A549 (cell line): ENCODE measurements at regions not wholly inside any gene's neighbourhood (a gene's known extent, or its start where the extent isn't known, plus 50 kb on each side); places are given as distances from the start of the nearest gene placed in this dataset.

ENCODE experiments used
- ATAC-seq, 2 experiments: fragments of 200-7000 bp in 1 of 2; fragments of >200 bp in 1 of 2; cut with Nextera tagmentation in 1 of 2; cut with Tn5 transposase in 1 of 2; 3 replicates each; pipeline versions ENCODE4 v1.8.0 to v1.9.1; 2018 to 2020; ENCODE audit warnings: mild to moderate bottlenecking in 1 of 2, moderate library complexity in 1 of 2
- CTCF ChIA-PET: fragments of 300-600 bp; sonication (Branson Sonifier 250); formaldehyde crosslinking; extraction: SDS; loops from one replicate; lab custom pipeline; 2021; ENCODE audit warnings: antibody characterized with exemption, inconsistent platforms; lab: Yijun Ruan, JAX
- POLR2A ChIA-PET: fragments of 350-600 bp; formaldehyde crosslinking; extraction: SDS; loops from one replicate; lab custom pipeline; 2021; ENCODE audit warnings: antibody characterized with exemption, inconsistent platforms; lab: Yijun Ruan, JAX
- DNase-seq, 2 experiments: peaks; one replicate each; pipeline versions ENCODE4 v3.0.0 to v3.0.0-alpha.2; 2011 to 2016; ENCODE audit warnings: low read depth in 1 of 2, low spot score in 1 of 2
- FAIRE-seq: peaks from 2 replicates; lab custom pipeline; 2011; peaks lifted over from hg19 to GRCh38; lab: Jason Lieb, UNC
- H3K27ac ChIP-seq, 2 experiments: fragments of >200 bp; sonication (Bioruptor Twin); formaldehyde crosslinking; 3 replicates each; pipeline ENCODE4 v1.5.1; 2016 to 2017
- H3K4me1 ChIP-seq: fragments of >200 bp; sonication (Bioruptor Twin); formaldehyde crosslinking; 3 replicates; pipeline ENCODE4 v1.6.1; 2016
- H3K4me2 ChIP-seq: fragments of >200 bp; sonication (Bioruptor Twin); formaldehyde crosslinking; 3 replicates; pipeline ENCODE4 v1.6.1; 2016
- H3K4me3 ChIP-seq: fragments of >200 bp; sonication (Bioruptor Twin); formaldehyde crosslinking; 3 replicates; pipeline ENCODE4 v1.5.1; 2016
- H3K9me3 ChIP-seq: fragments of >200 bp; sonication (Bioruptor Twin); formaldehyde crosslinking; 3 replicates; pipeline ENCODE4 v1.6.1; 2016
- BHLHE40 ChIP-seq: IDR thresholded peaks from 2 replicates; pipeline ENCODE4 v1.6.1; 2012; ENCODE audit warnings: low read depth, low read length, inconsistent platforms
- CBX8 ChIP-seq: fragments of 200-600 bp; sonication (generic); IDR thresholded peaks from 2 replicates; pipeline ENCODE4 v1.6.1; 2016
- EHF ChIP-seq: fragments of 250-450 bp; sonication (Bioruptor Pico); IDR thresholded peaks from 2 replicates; pipeline ENCODE4 v1.5.0; 2020; ENCODE audit warnings: mild to moderate bottlenecking
- ESRRA ChIP-seq: fragments of 150-350 bp; IDR thresholded peaks from 2 replicates; pipeline ENCODE4 v1.6.1; 2014; ENCODE audit warnings: mild to moderate bottlenecking, low read length, borderline replicate concordance
- FOSB ChIP-seq: fragments of 250-450 bp; sonication (Bioruptor Pico); IDR thresholded peaks from 2 replicates; pipeline ENCODE4 v1.5.0; 2020; ENCODE audit warnings: mild to moderate bottlenecking, moderate library complexity
- FOXS1 ChIP-seq: fragments of 250-450 bp; sonication (Bioruptor Pico); IDR thresholded peaks from 2 replicates; pipeline ENCODE4 v1.5.0; 2020; ENCODE audit warnings: mild to moderate bottlenecking, moderate library complexity
- HDAC2 ChIP-seq: fragments of 200-600 bp; sonication (generic); IDR thresholded peaks from 2 replicates; pipeline ENCODE4 v1.6.1; 2016
- HEYL ChIP-seq: fragments of 250-450 bp; sonication (Bioruptor Pico); IDR thresholded peaks from 2 replicates; pipeline ENCODE4 v1.8.0; 2021; ENCODE audit warnings: mild to moderate bottlenecking, moderate library complexity
- HOXA7 ChIP-seq: fragments of 250-450 bp; sonication (Bioruptor Pico); IDR thresholded peaks from 2 replicates; pipeline ENCODE4 v1.5.0; 2020; ENCODE audit warnings: mild to moderate bottlenecking, moderate library complexity
- HOXB13 ChIP-seq: fragments of 250-450 bp; sonication (Bioruptor Pico); IDR thresholded peaks from 2 replicates; pipeline ENCODE4 v1.5.0; 2020; ENCODE audit warnings: low read depth, mild to moderate bottlenecking, moderate library complexity
- JUNB ChIP-seq: fragments of >200 bp; sonication (Bioruptor Twin); formaldehyde crosslinking; IDR thresholded peaks from 2 replicates; pipeline ENCODE4 v1.6.1; 2016
- MYC ChIP-seq: IDR thresholded peaks from 2 replicates; pipeline ENCODE4 v1.6.1; 2012; ENCODE audit warnings: mild to moderate bottlenecking, inconsistent platforms, low read length, improper control_type of control experiment, borderline replicate concordance
- NPAS2 ChIP-seq: fragments of 250-450 bp; sonication (Bioruptor Pico); IDR thresholded peaks from 2 replicates; pipeline ENCODE4 v1.8.0; 2022; ENCODE audit warnings: mild to moderate bottlenecking, moderate library complexity, borderline replicate concordance
- PHF8 ChIP-seq: fragments of 200-600 bp; sonication (generic); IDR thresholded peaks from 2 replicates; pipeline ENCODE4 v1.6.1; 2016; ENCODE audit warnings: low read depth, mild to moderate bottlenecking, antibody characterized with exemption, moderate library complexity, borderline replicate concordance
- POLR2A ChIP-seq: IDR thresholded peaks from 2 replicates; pipeline ENCODE4 v1.6.1; 2012; ENCODE audit warnings: mild to moderate bottlenecking, low read length
- RAD21 ChIP-seq, 2 experiments: fragments of >200 bp in 1 of 2; sonication (Bioruptor Twin) in 1 of 2; formaldehyde crosslinking in 1 of 2; IDR thresholded peaks in 1 of 2; conservative IDR thresholded peaks in 1 of 2; 2 replicates in 1 of 2; 3 replicates in 1 of 2; pipeline ENCODE4 v1.6.1; 2012 to 2018; ENCODE audit warnings: inconsistent platforms in 1 of 2
- SMC3 ChIP-seq: fragments of >200 bp; sonication (Bioruptor Twin); formaldehyde crosslinking; IDR thresholded peaks from 3 replicates; pipeline ENCODE4 v1.6.1; 2018; ENCODE audit warnings: inconsistent platforms
- ZC3H11A ChIP-seq: fragments of 450-650 bp; IDR thresholded peaks from 2 replicates; pipeline ENCODE4 v1.6.1; 2014; ENCODE audit warnings: antibody characterized with exemption, mild to moderate bottlenecking
- ZFP36 ChIP-seq: fragments of 450-650 bp; IDR thresholded peaks from 2 replicates; pipeline ENCODE4 v1.6.1; 2014; ENCODE audit warnings: borderline replicate concordance; ENCODE audit not compliant: partially characterized antibody
- WGBS: methylation state at CpG from one replicate; pipeline ENCODE4 v1.1.6; 2017; ENCODE audit errors: missing lambda C conversion rate; 5-methylcytosine and 5-hydroxymethylcytosine counted together
- TF ChIP-seq, protein P1 (sequence below): IDR thresholded peaks from 2 replicates; pipeline ENCODE4 v1.6.1; 2012
- TF ChIP-seq, protein P2 (sequence below): IDR thresholded peaks from 2 replicates; pipeline ENCODE4 v1.6.1; 2012
- TF ChIP-seq, protein P3 (sequence below): fragments of 150-350 bp; IDR thresholded peaks from 2 replicates; pipeline ENCODE4 v1.6.1; 2014; ENCODE audit warnings: low read depth, mild to moderate bottlenecking, low read length
- TF ChIP-seq, protein P4 (sequence below): fragments of 200-600 bp; sonication (generic); IDR thresholded peaks from 2 replicates; pipeline ENCODE4 v1.6.1; 2016; ENCODE audit warnings: antibody characterized with exemption, mild to moderate bottlenecking, moderate library complexity
- TF ChIP-seq, protein P5 (sequence below): fragments of 450-650 bp; IDR thresholded peaks from 2 replicates; pipeline ENCODE4 v1.6.1; 2014; ENCODE audit warnings: antibody characterized with exemption
- TF ChIP-seq, protein P6 (sequence below): fragments of >200 bp; sonication (Bioruptor Twin); formaldehyde crosslinking; IDR thresholded peaks from 3 replicates; pipeline ENCODE4 v1.6.1; 2016
- TF ChIP-seq, protein P7 (sequence below): fragments of 250-450 bp; sonication (Bioruptor Pico); IDR thresholded peaks from 2 replicates; pipeline ENCODE4 v1.5.0; 2021; ENCODE audit warnings: mild to moderate bottlenecking, moderate library complexity, borderline replicate concordance

DNA sequence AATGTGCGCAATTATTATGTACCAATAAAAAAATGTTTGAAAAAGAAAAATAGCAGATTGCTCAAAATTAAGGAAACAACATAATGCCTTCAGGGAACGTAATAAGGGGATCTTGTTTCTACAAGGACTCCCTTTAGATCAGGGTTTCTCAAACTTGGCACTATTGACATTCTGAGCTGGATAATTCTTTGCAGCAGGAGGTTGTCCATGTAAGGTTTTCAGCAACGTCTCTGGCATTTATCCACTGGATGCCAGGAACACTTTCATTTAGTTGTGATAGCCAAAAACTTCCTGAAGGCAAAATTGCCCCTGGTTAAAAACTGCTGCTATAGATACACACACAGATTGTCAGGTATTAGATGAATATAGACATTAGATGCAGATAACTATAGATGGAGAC is 666.7 kb upstream of the ADAMTS5 start:
- no peak for DNase-seq
- FAIRE-seq = no peak
- Histone ChIP-seq H3K4me1 (no peaks in the 10 kb centered on the region), H3K27ac (no peak overlapping the region), H3K9me3 (no peaks in the 10 kb centered on the region), H3K4me3 (no peak overlapping the region), H3K4me2 (no peak overlapping the region)
- ATAC-seq = no peak
- POLR2A ChIA-PET = no interaction called here
- TF ChIP-seq HDAC2 = no peak
- TF ChIP-seq, protein P1, sequence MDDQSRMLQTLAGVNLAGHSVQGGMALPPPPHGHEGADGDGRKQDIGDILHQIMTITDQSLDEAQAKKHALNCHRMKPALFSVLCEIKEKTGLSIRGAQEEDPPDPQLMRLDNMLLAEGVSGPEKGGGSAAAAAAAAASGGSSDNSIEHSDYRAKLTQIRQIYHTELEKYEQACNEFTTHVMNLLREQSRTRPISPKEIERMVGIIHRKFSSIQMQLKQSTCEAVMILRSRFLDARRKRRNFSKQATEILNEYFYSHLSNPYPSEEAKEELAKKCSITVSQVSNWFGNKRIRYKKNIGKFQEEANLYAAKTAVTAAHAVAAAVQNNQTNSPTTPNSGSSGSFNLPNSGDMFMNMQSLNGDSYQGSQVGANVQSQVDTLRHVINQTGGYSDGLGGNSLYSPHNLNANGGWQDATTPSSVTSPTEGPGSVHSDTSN = no peak
- TF ChIP-seq, protein P2, sequence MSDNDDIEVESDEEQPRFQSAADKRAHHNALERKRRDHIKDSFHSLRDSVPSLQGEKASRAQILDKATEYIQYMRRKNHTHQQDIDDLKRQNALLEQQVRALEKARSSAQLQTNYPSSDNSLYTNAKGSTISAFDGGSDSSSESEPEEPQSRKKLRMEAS = no peak
- no peak for TF ChIP-seq EHF (CRISPR knock-in tag)
- TF ChIP-seq SMC3 = no peak
- no peak for TF ChIP-seq JUNB
- TF ChIP-seq, protein P3, sequence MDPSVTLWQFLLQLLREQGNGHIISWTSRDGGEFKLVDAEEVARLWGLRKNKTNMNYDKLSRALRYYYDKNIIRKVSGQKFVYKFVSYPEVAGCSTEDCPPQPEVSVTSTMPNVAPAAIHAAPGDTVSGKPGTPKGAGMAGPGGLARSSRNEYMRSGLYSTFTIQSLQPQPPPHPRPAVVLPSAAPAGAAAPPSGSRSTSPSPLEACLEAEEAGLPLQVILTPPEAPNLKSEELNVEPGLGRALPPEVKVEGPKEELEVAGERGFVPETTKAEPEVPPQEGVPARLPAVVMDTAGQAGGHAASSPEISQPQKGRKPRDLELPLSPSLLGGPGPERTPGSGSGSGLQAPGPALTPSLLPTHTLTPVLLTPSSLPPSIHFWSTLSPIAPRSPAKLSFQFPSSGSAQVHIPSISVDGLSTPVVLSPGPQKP = no peak
- no peak for TF ChIP-seq ZFP36
- no peak for TF ChIP-seq FOXS1 (CRISPR knock-in tag)
- TF ChIP-seq HOXA7 (CRISPR knock-in tag) = no peak
- TF ChIP-seq, protein P4, sequence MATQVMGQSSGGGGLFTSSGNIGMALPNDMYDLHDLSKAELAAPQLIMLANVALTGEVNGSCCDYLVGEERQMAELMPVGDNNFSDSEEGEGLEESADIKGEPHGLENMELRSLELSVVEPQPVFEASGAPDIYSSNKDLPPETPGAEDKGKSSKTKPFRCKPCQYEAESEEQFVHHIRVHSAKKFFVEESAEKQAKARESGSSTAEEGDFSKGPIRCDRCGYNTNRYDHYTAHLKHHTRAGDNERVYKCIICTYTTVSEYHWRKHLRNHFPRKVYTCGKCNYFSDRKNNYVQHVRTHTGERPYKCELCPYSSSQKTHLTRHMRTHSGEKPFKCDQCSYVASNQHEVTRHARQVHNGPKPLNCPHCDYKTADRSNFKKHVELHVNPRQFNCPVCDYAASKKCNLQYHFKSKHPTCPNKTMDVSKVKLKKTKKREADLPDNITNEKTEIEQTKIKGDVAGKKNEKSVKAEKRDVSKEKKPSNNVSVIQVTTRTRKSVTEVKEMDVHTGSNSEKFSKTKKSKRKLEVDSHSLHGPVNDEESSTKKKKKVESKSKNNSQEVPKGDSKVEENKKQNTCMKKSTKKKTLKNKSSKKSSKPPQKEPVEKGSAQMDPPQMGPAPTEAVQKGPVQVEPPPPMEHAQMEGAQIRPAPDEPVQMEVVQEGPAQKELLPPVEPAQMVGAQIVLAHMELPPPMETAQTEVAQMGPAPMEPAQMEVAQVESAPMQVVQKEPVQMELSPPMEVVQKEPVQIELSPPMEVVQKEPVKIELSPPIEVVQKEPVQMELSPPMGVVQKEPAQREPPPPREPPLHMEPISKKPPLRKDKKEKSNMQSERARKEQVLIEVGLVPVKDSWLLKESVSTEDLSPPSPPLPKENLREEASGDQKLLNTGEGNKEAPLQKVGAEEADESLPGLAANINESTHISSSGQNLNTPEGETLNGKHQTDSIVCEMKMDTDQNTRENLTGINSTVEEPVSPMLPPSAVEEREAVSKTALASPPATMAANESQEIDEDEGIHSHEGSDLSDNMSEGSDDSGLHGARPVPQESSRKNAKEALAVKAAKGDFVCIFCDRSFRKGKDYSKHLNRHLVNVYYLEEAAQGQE = no peak
- TF ChIP-seq NPAS2 (CRISPR knock-in tag) = no peak
- TF ChIP-seq ESRRA = no peak
- no peak for TF ChIP-seq FOSB (CRISPR knock-in tag)
- TF ChIP-seq, protein P5, sequence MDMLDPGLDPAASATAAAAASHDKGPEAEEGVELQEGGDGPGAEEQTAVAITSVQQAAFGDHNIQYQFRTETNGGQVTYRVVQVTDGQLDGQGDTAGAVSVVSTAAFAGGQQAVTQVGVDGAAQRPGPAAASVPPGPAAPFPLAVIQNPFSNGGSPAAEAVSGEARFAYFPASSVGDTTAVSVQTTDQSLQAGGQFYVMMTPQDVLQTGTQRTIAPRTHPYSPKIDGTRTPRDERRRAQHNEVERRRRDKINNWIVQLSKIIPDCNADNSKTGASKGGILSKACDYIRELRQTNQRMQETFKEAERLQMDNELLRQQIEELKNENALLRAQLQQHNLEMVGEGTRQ = no peak
- 31% methylated on average over 3 of the region's 3 CpGs for WGBS
- CTCF ChIA-PET = no interaction called here

DNA sequence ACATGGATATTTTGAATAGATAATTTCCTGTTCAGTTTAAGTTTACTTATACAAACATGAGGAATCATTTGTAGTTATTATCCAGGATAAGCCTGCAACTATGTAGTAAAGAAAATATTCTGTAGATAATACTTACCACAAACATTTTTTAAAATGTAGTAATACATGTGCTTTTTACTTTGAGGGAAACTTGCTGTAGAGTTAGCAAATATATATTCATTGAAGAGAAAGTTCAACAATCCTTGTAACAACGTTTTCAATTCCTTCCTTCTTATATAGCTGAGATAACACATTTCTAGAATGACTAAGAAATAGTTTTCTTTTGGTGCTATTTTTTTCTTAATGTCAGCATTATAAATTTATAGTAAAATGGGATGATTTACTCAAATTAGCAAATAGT is 664.6 kb upstream of the ADAMTS5 start:
- Histone ChIP-seq H3K27ac (no peak overlapping the region), H3K4me3 (no peak overlapping the region), H3K9me3 (no peaks in the 10 kb centered on the region), H3K4me1 (no peaks in the 10 kb centered on the region), H3K4me2 (no peak overlapping the region)
- CTCF ChIA-PET = no interaction called here
- 3% methylated on average over 1 of the region's 1 CpG for WGBS
- FAIRE-seq (no peak), DNase-seq (no peak), ATAC-seq (no peak)
- TF ChIP-seq RAD21 (conservative IDR thresholded peaks at IDR 0.05 in 1 of 2, IDR thresholded peaks at IDR 0.05 in 1 of 2) (no peak), FOXS1 (CRISPR knock-in tag) (no peak), HEYL (CRISPR knock-in tag) (no peak), EHF (CRISPR knock-in tag) (no peak), MYC (no peak), POLR2A (no peak), BHLHE40 (no peak), PHF8 (no peak), HOXB13 (CRISPR knock-in tag) (no peak), CBX8 (no peak), ZC3H11A (no peak)
- TF ChIP-seq, protein P6, sequence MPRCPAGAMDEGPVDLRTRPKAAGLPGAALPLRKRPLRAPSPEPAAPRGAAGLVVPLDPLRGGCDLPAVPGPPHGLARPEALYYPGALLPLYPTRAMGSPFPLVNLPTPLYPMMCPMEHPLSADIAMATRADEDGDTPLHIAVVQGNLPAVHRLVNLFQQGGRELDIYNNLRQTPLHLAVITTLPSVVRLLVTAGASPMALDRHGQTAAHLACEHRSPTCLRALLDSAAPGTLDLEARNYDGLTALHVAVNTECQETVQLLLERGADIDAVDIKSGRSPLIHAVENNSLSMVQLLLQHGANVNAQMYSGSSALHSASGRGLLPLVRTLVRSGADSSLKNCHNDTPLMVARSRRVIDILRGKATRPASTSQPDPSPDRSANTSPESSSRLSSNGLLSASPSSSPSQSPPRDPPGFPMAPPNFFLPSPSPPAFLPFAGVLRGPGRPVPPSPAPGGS = no peak
- TF ChIP-seq, protein P2 = no peak
- TF ChIP-seq, protein P7, sequence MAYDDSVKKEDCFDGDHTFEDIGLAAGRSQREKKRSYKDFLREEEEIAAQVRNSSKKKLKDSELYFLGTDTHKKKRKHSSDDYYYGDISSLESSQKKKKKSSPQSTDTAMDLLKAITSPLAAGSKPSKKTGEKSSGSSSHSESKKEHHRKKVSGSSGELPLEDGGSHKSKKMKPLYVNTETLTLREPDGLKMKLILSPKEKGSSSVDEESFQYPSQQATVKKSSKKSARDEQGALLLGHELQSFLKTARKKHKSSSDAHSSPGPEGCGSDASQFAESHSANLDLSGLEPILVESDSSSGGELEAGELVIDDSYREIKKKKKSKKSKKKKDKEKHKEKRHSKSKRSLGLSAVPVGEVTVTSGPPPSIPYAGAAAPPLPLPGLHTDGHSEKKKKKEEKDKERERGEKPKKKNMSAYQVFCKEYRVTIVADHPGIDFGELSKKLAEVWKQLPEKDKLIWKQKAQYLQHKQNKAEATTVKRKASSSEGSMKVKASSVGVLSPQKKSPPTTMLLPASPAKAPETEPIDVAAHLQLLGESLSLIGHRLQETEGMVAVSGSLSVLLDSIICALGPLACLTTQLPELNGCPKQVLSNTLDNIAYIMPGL (CRISPR knock-in tag) = no peak
- TF ChIP-seq, protein P1 = no peak
- POLR2A ChIA-PET = no interaction called here
